GM19324 (cell line): ENCODE measurements at regions not wholly inside any gene's neighbourhood (a gene's known extent, or its start where the extent isn't known, plus 50 kb on each side); places are given as distances from the start of the nearest gene placed in this dataset.

ENCODE experiments used
- ATAC-seq: cut with Tn5 transposase; IDR thresholded peaks from one replicate; pipeline ENCODE4 v1.9.1; 2021; ENCODE audit warnings: mild to moderate bottlenecking, moderate library complexity; ENCODE audit not compliant: unreplicated experiment, low FRiP score

- no peak for ATAC-seq
Measured at GRCh38 chr11:116567721-116568242, 205.0 kb downstream of the BUD13 start.

GRCh38 chr11:116563712-116564047, 209.1 kb downstream of the BUD13 start:
- no peak for ATAC-seq

DNA sequence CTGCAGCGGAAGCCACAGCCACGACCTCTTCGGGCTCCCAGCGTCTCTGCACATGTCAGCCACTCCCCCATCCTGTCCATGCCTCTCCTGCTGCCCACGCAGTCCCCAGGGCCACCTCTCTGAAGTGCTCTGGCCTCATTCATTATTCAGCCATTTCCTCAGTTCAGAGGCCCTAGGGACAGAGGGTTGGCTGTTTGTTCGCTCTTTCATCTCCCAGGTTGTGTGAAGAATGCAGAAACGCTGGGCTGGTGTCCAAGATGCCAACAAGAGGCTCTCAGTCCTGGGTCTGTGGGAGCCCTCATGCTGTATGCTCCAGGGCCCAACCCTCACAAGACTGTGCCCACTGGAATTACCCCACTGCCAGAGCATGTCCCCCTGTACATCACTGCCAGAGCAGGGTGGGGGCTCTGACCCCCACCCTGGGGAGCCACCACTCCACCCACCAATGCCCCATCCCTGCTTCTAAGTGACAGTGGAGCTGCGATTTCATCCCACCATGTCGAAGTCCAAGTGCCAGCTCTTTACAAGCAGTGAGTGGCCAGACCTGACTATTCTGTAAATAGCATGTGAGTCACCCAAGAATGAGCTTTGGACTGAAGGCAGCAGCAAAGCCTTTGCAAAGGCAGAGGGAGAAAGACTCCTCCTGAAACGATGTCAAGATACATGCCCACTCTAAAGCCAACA, 209.6 kb downstream of the BUD13 start:
- no peak for ATAC-seq

DNA sequence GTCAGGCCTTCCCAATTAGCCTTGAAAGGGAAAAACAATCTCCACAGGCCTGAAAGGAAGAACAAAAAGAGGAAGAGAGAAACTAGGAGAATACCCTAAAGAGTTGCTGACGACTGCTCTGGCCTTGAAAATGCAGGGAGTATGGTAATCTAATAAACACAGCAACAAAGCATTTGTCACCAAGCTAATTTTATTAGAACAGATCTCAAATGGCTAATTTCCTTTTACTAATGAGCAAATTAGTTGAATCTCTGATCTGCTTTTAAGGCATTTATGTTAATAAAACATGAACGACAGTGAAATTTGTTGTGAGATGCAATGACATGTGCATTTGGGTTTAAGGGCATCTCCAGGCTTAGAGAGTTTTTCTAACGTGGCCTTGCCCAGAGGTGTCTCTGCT, 212.2 kb downstream of the BUD13 start:
- no peak for ATAC-seq

GRCh38 chr11:116558504-116559211, 214.1 kb downstream of the BUD13 start:
- ATAC-seq: no peak

DNA sequence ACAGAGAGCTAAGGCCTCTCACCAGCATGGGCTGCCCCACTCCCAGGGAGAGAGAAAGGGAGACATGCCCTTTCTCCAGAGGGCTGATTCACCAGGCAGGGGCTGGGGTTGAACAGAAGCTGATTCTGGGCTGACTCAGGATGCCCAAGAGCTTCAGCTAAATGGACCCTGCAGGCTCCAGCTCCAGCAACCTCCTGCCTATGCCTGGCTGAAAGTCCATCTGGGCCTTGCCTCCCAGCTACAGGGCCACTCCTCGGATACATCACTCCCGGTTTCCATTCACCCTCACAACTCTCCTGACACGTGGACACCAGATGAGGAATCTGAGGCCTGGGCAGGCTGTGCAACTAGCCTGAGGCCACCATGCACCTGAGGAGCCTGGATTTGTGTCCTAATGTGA, 215.5 kb downstream of the BUD13 start:
- no peak for ATAC-seq

DNA sequence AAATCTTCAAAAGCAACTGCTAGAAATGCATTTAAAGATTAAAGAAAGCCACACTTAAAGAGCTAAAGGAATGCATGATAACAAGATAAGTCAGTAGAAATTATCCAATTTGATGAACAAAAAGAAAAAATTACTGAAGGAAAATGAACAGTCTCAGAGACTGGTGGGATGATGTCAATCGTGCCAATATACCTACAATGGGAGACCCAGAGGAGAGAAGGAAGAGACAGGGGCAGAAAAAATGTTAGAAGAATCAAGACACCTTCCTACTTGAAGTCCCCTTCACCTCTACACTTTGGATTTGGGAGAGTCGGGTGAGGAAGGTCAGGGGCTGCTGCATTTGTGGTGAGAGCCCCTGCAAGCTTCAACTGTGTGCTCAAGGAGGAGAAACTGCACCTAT, 216.3 kb downstream of the BUD13 start:
- no peak for ATAC-seq

GRCh38 chr11:116553482-116553881, 219.3 kb downstream of the BUD13 start:
- ATAC-seq: no peak

DNA sequence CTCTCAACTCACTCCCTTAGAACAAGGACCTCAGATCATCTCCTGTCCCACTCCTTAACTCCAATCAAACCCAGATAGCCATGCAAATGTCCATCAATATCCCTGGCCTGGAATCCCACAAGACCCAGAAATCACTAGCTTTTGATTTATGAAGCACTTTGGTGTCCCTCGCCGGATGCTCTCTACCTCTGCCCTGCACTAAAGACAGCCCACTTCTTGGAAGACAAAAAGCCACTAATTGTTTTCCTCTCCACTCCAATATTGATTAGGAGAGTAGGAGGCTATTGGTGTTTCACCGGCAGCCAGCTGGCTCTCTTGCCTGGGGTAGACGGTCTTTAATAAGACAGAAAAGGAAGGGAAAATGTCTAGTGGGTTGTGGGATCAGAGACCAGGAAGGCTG, 221.2 kb downstream of the BUD13 start:
- no peak for ATAC-seq

DNA sequence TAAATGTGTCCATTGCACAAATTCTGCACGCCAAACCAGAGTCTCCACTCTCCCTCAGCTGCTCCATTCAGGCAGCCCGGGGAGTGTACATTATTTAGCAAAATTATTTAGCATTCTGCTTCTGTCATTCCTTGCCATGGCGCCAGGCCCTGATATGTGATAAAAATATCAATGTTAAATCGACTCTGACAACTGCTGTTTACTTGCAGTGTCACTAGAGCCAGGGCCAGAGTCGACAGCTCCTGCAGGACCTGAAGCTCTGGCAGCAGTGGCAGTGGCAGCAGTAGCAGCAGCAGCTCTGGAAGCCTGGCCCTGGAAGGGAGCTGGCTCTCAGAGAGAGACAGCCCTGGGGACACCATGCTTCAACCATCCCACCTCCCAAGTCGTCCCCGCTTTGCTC, 224.5 kb downstream of the BUD13 start:
- no peak for ATAC-seq

- ATAC-seq: no peak
Measured at GRCh38 chr11:116547571-116547970, 225.2 kb downstream of the BUD13 start.

DNA sequence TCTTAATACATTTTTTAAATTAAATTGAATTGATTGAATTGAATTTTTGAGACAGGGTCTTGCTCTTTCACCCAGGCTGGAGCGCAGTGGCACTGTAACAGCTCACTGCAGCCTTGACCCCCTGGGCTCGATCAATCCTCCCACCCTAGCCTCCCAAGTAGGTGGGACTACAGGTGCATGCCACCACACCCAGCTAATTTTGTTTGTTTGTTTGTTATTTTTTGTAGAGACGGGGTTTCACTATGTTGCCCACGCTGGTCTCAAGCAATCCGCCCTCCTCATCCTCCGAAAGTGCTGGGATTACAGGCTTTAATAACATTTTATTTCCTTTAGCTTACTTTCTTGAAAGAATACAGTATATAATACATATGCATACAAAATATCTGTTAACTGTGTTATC, 226.9 kb downstream of the BUD13 start:
- no peak for ATAC-seq

- ATAC-seq: no peak
Measured at GRCh38 chr11:116544721-116545120, 228.1 kb downstream of the BUD13 start.

GRCh38 chr11:116543911-116544475, 228.8 kb downstream of the BUD13 start:
- no peak for ATAC-seq

DNA sequence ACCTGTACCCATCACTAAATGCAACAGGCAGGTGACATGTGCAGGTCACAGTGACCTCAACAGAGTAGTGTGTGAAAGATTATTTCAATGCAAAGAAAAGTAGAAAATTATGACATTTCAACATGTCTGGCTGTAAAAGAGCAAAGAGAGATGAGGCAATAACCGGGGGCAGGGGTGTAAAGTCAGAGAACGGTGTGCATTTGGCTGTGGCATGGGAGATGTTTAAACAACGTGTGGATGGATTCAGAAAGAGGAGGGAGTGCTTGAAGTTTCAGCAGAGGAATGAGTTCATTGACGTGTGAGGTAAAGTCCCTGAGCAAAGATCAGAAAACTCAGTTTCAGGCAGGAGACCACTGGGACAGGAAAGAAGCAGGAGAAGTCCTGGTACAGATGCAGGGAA, 229.7 kb downstream of the BUD13 start:
- ATAC-seq: no peak

- ATAC-seq: no peak
Measured at GRCh38 chr11:116542406-116542805, 230.4 kb downstream of the BUD13 start.

DNA sequence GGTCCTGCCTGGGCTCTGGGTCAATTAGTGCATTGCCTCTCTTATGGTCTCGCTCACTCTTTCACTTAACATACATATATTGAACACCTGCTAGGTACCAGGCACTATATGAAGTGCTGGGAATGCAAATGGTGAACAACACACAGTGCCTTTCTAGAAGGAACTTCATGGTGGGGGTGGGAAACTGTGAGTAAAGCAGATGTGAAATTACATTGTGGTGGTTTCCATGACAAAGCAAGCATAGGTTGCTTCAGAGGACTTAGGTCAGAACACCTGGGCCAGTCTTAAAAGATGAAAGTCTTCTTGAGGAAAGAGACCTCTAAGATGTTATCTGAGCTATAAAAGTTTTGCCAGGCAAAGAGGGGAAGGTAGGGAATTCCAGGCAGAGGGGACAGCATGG, 231.3 kb downstream of the BUD13 start:
- ATAC-seq: no peak

DNA sequence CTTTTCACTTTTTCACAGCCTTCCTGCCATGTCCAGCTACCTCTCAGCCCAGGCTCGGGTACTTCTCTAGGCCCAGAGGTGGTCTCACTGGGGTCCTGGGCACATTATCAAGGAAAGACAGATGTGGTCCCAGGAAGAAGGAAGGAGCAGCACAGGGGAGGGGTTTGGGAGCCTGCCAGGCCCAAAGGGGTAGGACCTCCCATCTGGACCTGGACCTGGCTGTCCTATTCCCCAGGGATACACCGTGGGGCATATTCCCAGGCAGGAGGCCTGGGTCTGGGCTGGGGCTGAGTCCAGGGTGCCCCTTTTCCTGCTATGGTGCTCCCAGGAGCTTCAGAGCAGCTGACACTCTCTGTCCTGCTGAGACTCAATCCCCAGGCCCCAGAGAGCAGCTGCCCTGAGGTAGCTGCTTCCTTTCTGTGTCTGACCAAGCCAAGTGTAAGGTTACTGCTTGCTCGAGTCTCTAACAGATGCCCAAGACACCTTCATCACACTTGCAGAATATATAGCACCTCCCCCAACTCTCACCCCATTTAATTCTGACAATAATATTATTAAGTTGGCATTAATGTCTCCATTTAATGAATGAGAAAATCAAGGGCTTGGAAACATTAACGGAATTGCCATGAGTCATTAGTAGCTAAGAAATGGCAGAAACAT, 232.0 kb downstream of the BUD13 start:
- no peak for ATAC-seq

GRCh38 chr11:116539836-116540418, 232.9 kb downstream of the BUD13 start:
- ATAC-seq: no peak

DNA sequence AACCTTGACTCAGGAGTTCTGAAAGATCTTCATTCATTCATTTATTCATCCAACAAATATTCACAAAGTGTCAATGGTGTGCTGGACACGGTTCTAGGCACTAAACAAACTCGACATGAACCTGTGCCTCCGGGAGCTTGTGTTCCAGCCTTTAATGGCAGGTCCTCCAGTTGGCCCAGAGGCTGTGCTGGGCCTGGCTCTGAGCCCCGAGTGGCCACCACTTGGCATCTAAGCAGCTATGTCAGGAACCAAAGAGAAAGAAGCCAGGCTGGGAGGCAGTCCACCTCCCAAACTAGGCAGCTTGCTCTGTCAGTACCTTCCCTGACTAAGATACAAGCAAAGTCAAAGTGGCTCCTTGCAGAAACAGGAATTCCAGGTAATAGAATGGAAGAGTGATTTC, 233.6 kb downstream of the BUD13 start:
- ATAC-seq: no peak

GRCh38 chr11:116538677-116539076, 234.1 kb downstream of the BUD13 start:
- no peak for ATAC-seq
